ENCODE measurements at regions not wholly inside any gene's neighbourhood (a gene's known extent, or its start where the extent isn't known, plus 50 kb on each side); places are given as distances from the start of the nearest gene placed in this dataset.

DNA sequence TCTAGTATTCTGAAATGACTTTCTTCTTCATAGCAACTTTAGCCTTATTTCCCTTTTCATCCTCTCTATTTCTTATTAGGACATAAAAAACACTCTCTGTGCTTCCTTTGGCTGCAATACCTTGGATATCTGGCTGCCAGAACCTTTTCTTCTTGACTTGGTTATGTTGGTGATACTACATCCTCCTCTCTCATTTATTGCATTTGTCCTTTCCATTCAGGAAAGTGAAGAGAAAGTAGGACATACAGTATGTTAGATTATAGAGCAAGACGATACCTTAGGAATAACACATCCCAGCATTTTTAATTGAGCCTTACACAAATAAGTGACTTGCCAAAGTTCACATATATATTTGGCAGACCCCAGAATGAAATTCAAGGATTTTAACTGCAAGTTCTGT, 210.1 kb upstream of the PPP1R3A start:
- TF ChIP-seq CTCF (IDR thresholded peaks at IDR 0.05) (no peak), ZFX (IDR thresholded peaks at IDR 0.05; ENCODE audit: borderline replicate concordance) (no peak)
